GM19240 (cell line): ENCODE measurements at regions not wholly inside any gene's neighbourhood (a gene's known extent, or its start where the extent isn't known, plus 50 kb on each side); places are given as distances from the start of the nearest gene placed in this dataset.
"Not testable (repeated sequence)": the region's sequence is repeated elsewhere in the genome, so short reads cannot be mapped to it uniquely, and the experiment has no call there.

Experiments
- DNase-seq: peaks from one replicate; pipeline ENCODE4 v3.0.0; 2011; ENCODE audit warnings: low spot score; ENCODE audit not compliant: insufficient read length

GRCh38 chrX:45824471-45824870 lies 623.8 kb upstream of the DIPK2B start:
- DNase-seq: no peak

- DNase-seq: no peak
Observed at GRCh38 chrX:45823536-45823935, 622.9 kb upstream of the DIPK2B start.

GRCh38 chrX:45822124-45822523 lies 621.4 kb upstream of the DIPK2B start:
- DNase-seq: no peak

DNA sequence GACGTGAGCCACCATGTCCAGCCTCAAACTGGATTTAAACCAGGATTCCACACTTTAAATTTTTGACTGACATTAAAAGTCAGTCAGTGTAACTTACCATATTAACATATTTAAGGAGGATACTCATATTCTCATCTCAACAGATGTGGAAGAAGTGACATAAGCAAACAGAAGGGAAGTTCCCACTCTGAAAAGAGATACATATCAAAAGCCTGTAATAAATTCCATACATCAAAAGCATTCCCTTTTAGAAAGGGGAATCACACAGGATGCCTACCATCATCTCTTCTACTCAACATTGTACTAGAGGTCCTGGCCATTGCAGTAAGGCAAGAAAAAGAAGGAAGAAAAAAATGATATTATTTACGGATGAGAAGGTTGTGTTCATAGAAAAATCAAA lies 618.2 kb upstream of the DIPK2B start:
- no peak for DNase-seq

GRCh38 chrX:45815441-45815840 lies 614.8 kb upstream of the DIPK2B start:
- no peak for DNase-seq

- no peak for DNase-seq
Observed at GRCh38 chrX:45811326-45811725, 610.6 kb upstream of the DIPK2B start.

DNA sequence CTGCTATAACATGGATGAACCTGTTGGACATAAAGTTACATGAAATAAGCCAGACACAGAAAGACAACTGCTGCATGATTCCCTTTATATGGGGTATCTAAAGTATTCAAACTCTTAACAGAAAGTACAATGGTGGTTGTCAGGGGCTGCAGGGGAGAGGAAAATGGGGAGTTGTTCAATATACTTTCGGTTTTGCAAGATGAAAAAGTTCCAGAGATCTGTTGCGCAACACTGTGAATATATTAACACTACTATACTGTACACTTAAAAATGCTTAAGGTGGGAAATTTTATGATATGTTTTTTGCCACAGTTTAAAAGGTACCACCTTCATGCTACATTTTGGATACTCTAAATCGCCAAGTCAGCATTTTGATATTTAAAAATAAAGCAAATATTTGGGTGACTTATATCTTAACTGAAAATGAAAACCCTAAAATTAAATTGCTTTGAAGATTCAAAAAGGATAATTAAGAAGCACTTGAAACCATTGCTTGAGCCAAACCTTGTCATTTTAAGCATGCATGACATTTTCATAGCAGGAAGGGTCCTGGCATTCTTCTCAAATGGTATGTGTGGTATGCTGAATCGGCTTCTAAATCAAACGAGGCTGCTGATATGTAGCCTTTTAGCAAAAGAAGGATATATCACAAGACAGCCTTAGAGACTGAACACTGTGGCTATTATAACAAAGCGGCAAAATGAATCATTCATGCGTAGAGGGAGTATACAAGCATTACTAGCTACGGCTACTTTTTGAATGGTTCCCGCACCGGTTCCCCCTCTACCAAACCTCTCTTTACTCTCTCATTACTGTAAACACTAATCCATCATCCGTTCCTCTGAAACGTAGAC lies 607.1 kb upstream of the DIPK2B start:
- DNase-seq: no peak

DNA sequence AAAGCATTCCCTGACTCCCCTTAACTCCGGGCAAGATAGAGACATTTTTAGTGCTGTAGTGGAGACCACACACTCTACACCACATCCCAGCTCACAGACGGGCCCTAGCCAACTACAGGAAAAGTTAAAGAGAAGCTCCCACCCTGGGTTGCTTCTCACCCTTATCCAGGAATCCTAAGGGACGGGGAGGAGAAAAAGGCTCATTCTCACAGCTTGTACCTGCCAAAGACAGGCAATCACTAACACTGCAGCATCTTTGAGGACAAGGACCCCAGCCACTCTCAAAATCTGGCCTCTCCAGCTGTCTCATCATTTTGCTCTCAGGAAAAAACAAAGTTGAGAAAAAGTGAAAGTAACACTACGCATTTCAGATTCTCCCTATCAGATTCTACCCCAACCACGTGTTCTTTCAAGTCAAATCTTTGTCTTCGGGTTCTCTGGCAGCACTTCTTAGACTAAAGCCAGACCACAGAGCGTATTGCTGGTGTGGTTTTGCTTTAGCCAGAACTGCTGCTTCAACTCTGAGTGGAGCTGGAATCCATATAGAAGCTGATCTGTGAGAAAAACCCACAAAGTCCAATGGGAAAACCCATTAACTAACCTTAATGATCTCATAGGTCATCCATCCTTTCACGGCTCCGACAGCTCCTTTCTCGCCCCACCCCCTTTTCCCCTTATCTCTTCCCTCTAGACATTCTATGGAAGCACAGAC lies 605.9 kb upstream of the DIPK2B start:
- no peak for DNase-seq

GRCh38 chrX:45804276-45804675 lies 603.6 kb upstream of the DIPK2B start:
- DNase-seq: no peak

DNA sequence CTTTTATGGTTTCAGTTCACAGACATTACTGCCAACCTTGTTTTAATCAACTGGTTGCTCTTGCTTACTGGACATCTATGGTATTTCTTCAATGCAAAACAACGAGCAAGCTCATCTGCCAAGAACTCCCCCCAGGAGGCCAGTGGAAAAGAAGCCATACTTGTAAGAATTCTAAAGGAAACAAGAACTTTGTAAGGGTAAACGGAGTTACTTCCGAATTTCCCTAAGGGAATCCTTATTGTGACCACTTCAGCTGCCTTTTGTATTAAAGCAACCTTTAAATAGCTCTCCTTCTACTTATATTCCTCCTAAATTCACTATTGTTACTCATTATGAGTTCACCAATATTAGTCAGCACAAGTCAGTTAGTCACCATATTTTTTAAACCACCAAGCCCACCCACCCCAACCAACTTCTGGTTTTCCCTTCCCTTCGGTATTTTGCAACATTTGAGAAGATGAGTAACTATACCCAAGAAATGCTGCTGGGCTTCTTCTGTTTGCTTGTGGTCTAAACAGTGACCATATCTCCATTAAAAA lies 602.8 kb upstream of the DIPK2B start:
- no peak for DNase-seq

DNA sequence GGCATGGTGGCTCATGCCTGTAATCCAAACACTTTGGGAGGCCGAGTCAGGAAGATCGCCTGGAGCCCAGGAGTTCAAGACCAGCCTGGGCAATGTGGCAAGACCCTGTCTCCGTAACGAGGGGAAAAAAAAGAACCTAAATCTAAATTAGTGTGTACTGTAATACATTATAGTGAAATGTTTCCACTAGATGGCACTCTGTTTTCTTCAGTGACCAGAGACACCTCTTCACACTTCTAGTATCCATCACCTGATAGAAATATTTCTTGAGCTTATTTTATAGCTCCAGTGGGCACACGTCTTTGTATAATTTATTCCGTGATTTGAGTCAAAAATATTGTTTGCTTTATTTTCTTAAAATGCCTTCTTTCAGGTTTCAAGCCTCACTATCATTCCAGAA lies 600.9 kb upstream of the DIPK2B start:
- DNase-seq: no peak

DNA sequence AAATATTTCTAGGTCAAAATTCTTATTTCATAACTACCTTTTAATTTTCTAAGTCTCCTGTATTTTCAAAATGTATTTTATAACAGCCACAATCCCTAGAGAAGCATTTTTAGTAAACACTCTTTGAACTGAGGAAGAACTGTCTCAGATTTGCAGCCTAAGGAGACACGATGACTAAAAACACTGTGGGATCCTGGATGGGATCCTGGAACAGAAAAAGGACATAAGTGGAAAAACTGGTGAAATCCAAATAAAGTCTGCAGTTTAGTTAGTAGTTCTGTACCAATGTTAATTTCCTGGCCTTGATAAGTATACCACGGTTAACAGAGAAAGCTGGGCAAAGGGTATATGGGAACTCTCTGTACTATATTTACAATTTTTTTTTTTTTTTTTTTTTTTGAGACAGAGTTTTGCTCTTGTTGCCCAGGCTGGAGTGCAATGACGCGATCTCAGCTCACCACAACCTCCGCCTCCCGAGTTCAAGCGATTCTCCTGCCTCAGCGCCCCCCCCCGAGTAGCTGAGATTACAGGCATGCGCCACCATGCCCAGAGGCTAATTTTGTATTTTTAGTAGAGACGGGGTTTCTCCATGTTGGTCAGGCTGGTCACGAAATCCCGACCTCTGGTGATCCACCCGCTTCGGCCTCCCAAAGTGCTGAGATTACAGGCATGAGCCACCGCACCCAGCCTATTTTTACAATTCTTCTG lies 600.2 kb upstream of the DIPK2B start:
- DNase-seq: not testable (repeated sequence)

GRCh38 chrX:45799576-45799975 lies 598.9 kb upstream of the DIPK2B start:
- no peak for DNase-seq

DNA sequence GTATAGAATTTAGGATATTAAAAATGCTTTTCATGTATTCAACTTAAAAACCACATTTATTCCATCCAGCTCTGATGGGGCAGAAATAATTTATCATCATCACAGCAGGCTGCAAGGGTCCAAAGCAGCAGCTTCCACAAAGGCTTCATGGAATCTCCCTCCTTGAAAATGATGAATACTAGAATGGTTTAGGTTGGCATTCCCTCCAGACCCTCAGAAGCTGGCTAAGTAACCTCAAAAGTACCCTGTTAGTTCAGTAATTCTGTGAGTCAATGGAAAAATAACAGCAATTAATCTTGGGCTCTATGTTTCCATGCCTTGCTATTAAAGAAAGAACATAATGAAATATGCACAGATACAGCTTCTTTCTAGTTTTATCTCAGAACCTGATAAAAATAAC lies 594.9 kb upstream of the DIPK2B start:
- no peak for DNase-seq

DNA sequence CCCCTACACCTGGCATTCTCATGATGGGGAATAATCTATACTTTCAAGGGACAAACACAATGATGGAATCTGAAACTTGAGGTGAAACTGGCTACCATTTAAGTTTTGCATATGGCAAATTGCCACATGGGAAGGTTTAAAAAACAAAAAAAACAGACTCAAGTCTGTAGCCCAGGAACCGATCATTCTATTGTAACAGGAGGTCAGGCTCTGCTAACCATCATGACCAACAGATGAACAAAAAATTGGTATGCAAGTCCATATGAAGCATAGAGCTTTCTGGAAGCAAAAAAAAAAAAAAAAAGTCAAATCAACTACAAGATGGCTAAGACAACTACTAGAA lies 594.3 kb upstream of the DIPK2B start:
- DNase-seq: no peak

- DNase-seq: no peak
Observed at GRCh38 chrX:45794323-45794994, 593.8 kb upstream of the DIPK2B start.

- DNase-seq: no peak
Observed at GRCh38 chrX:45788941-45789348, 588.3 kb upstream of the DIPK2B start.

DNA sequence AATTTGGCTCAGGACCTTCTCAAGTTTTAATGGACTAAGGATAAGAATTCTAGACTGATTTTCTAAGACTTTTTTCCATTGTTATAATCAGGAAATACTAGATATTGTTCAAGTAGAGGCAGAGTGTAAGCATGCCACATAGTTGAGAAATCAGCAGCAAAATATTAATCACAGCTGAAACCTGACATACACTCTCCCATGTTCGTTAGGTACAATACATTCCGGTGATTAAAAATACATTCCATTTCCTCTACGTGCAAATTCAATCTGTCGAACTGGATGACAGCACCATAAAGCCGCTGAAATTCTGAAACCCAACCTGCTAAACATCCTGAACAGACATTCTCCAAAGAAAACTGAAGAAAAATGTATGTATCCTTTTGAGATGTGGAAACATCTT lies 587.6 kb upstream of the DIPK2B start:
- no peak for DNase-seq

DNA sequence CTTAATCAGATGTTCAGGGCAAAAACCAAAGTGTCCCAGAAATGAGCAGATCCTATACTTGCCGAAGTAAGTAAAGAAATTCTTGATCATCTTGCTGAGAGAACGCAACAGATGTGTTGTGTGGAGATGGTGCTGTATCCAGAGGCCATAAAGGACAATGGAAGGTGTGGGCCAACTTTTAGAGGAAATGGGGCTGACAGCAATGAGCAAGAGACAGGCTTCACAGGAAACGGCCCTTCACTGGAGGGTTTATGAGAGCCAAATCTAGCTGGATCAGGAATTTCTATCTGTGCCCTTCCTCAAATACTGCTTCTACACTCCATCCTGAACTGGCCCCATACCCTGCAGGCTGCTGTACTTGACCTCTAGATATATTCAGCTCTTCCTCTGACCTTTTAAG lies 583.9 kb upstream of the DIPK2B start:
- DNase-seq: no peak

GRCh38 chrX:45783002-45783401 lies 582.3 kb upstream of the DIPK2B start:
- DNase-seq: no peak

DNA sequence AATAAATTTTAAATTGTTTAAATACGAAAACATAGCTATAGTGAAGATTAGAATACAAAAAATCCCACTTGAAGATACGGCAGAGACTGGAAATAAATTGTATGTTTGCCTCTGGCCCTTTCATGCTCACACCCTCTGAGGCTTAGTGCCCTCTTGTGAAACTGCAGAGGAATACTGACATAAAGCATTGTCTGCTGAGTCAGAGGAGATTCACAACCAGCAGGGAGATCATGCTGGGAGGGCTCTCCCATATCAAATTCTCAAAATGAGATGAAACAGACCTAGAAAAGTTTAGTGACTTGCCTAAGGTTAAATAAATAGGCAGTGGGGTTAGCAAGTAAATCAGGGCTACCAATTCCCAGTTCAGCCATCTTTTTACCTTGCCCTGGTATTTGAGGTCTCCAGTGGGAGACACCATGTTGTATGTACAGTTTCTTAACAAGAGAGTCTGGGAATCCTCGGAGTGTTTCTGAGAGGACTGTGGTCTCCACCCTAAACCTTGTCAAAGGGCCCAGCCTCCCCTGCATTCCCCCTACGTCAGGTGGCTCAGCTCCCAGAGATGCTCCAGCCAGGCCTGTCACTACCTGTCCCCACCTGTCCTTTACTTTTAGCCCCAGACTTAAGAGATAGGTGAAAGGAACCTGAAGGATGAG lies 581.4 kb upstream of the DIPK2B start:
- no peak for DNase-seq
